ENCODE measurements at regions not wholly inside any gene's neighbourhood (a gene's known extent, or its start where the extent isn't known, plus 50 kb on each side); places are given as distances from the start of the nearest gene placed in this dataset.

DNA sequence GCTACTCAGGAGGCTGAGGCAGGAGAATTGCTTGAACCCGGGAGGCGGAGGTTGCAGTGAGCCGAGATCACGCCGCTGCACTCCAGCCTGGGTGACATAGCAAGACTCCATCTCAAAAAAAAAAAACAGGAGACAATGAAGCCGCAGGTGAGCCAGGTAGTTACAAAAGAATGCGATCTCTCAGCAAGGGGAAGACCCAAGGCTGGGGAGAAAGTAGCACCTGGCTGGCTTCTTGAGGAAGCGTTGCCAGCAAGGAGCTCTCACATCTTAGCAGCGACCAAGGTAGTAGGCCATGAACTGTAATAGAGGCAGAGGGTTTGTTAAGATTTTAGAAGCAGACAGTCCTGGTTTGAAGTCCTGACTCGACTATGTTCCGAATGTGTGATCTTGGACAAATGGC lies 175.0 kb downstream of the AIPL1 start:
- no peak for DNase-seq (ENCODE audit: low spot score)
- Histone ChIP-seq H3K4ac (ENCODE audit: low read length) (no peak overlapping the region), H3K36me3 (replicated peaks in 1 of 2; ENCODE audit: control insufficient read depth in 2 of 2, insufficient read depth in 2 of 2, low read length in 2 of 2) (no peaks in the 10 kb centered on the region), H4K91ac (ENCODE audit: low read depth, low read length, poor library complexity) (no peak overlapping the region), H3K9ac (ENCODE audit: low read depth, low read length, poor library complexity) (no peak overlapping the region), H3K27me3 (ENCODE audit: control insufficient read depth in 3 of 3, insufficient read depth in 3 of 3, low read depth in 1 of 3, low read length in 3 of 3) (no peaks in the 10 kb centered on the region), H3K18ac (ENCODE audit: low read length) (no peak overlapping the region), H3K23ac (ENCODE audit: low read depth, low read length, poor library complexity) (no peak overlapping the region), H3K79me1 (ENCODE audit: low read depth, low read length) (no peaks in the 10 kb centered on the region), H3K4me1 (ENCODE audit: control insufficient read depth in 2 of 2, insufficient read depth in 1 of 2, low read depth in 1 of 2, low read length in 2 of 2) (peaks cover 20 to 22% of the 10 kb centered on the region in 2 donors), H2BK120ac (ENCODE audit: low read depth, low read length) (no peak overlapping the region), H3K14ac (ENCODE audit: low read length) (no peak overlapping the region), H2AFZ (ENCODE audit: low read length) (no peak overlapping the region), H2AK5ac (ENCODE audit: low read depth, low read length) (no peak overlapping the region), H2BK15ac (ENCODE audit: low read length) (no peak overlapping the region), H3K27ac (replicated peaks; ENCODE audit: low read length) (no peak overlapping the region), H3K9me3 (replicated peaks in 1 of 2; ENCODE audit: control insufficient read depth in 2 of 2, insufficient read depth in 1 of 2, low read depth in 1 of 2, low read length in 2 of 2) (no peaks in the 10 kb centered on the region), H2BK12ac (ENCODE audit: low read length) (no peak overlapping the region), H3K4me3 (ENCODE audit: low read length in 2 of 2) (no peak overlapping the region), H4K8ac (ENCODE audit: low read depth, low read length) (no peak overlapping the region), H2BK5ac (ENCODE audit: low read length) (no peak overlapping the region), H3K4me2 (ENCODE audit: insufficient read depth, low read length, poor library complexity, severe bottlenecking) (no peak overlapping the region)
- no CpG with 5 or more reads among the region's 11 CpGs for WGBS, 2 donors (ENCODE audit: extremely low coverage in 2 of 2, insufficient read length in 2 of 2, insufficient replicate concordance in 1 of 2)

DNA sequence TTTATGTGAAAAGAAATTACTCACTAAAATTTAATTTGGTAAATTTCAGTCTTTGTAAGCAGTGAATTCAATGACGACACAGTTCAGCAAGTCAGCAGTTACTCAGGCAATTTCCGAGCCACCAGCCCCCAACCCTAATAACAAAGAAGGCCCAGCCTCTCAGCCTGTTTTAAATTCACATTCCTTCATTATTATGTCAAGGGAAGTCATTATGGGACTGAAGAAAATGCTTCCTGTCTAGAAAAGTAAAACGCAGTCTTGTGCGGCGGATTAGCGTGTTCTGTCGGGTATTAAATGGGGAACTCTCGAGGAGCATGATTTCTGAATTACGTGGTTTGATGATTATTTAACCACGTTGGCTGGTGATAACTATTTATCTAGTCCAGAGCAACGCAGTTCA lies 177.6 kb downstream of the AIPL1 start:
- no peak overlapping the region for H2AK5ac ChIP-seq (ENCODE audit: low read depth, low read length)
- WGBS, 2 donors (ENCODE audit: extremely low coverage in 2 of 2, insufficient read length in 2 of 2, insufficient replicate concordance in 1 of 2): no CpG with 5 or more reads among the region's 11 CpGs
- no peaks in the 10 kb centered on the region for H3K27me3 ChIP-seq (ENCODE audit: control insufficient read depth in 3 of 3, insufficient read depth in 3 of 3, low read depth in 1 of 3, low read length in 3 of 3)
- no peak overlapping the region for H3K23ac ChIP-seq (ENCODE audit: low read depth, low read length, poor library complexity)
- no peak overlapping the region for H4K91ac ChIP-seq (ENCODE audit: low read depth, low read length, poor library complexity)
- no peak overlapping the region for H4K8ac ChIP-seq (ENCODE audit: low read depth, low read length)
- H3K9ac ChIP-seq (ENCODE audit: low read depth, low read length, poor library complexity): no peak overlapping the region
- H2BK5ac ChIP-seq (ENCODE audit: low read length): peak overlapping the region; percentile 21
- H3K4me1 ChIP-seq (ENCODE audit: control insufficient read depth in 2 of 2, insufficient read depth in 1 of 2, low read depth in 1 of 2, low read length in 2 of 2): peaks cover 19 to 21% of the 10 kb centered on the region in 2 donors
- no peaks in the 10 kb centered on the region for H3K9me3 ChIP-seq (replicated peaks in 1 of 2; ENCODE audit: control insufficient read depth in 2 of 2, insufficient read depth in 1 of 2, low read depth in 1 of 2, low read length in 2 of 2)
- no peak overlapping the region for H3K4me2 ChIP-seq (ENCODE audit: insufficient read depth, low read length, poor library complexity, severe bottlenecking)
- peak overlapping the region in 1 of 2 donors; percentile 35 for H3K4me3 ChIP-seq (ENCODE audit: low read length in 2 of 2)
- no peak overlapping the region for H3K4ac ChIP-seq (ENCODE audit: low read length)
- peak overlapping the region; percentile 12 for H3K18ac ChIP-seq (ENCODE audit: low read length)
- H3K79me1 ChIP-seq (ENCODE audit: low read depth, low read length): no peaks in the 10 kb centered on the region
- H2BK120ac ChIP-seq (ENCODE audit: low read depth, low read length): peak overlapping the region; percentile 17
- H3K27ac ChIP-seq (replicated peaks; ENCODE audit: low read length): peak overlapping the region; percentile 77
- no peak overlapping the region for H2BK15ac ChIP-seq (ENCODE audit: low read length)
- no peaks in the 10 kb centered on the region for H3K36me3 ChIP-seq (replicated peaks in 1 of 2; ENCODE audit: control insufficient read depth in 2 of 2, insufficient read depth in 2 of 2, low read length in 2 of 2)
- H2AFZ ChIP-seq (ENCODE audit: low read length): peak overlapping the region; percentile 75
- peak; percentile 48 for DNase-seq (ENCODE audit: low spot score)
- H2BK12ac ChIP-seq (ENCODE audit: low read length): no peak overlapping the region
- no peak overlapping the region for H3K14ac ChIP-seq (ENCODE audit: low read length)

GRCh38 chr17:6255322-6255721 lies 179.6 kb downstream of the AIPL1 start:
- no peaks in the 10 kb centered on the region for H3K79me1 ChIP-seq (ENCODE audit: low read depth, low read length)
- H3K4ac ChIP-seq (ENCODE audit: low read length): no peak overlapping the region
- H2BK120ac ChIP-seq (ENCODE audit: low read depth, low read length): no peak overlapping the region
- H3K4me2 ChIP-seq (ENCODE audit: insufficient read depth, low read length, poor library complexity, severe bottlenecking): no peak overlapping the region
- no peak for DNase-seq (ENCODE audit: low spot score)
- H3K4me1 ChIP-seq (ENCODE audit: control insufficient read depth in 2 of 2, insufficient read depth in 1 of 2, low read depth in 1 of 2, low read length in 2 of 2): peaks cover 11 to 14% of the 10 kb centered on the region in 2 donors
- no peak overlapping the region for H3K4me3 ChIP-seq (ENCODE audit: low read length in 2 of 2)
- H3K27me3 ChIP-seq (ENCODE audit: control insufficient read depth in 3 of 3, insufficient read depth in 3 of 3, low read depth in 1 of 3, low read length in 3 of 3): no peaks in the 10 kb centered on the region
- H3K9ac ChIP-seq (ENCODE audit: low read depth, low read length, poor library complexity): no peak overlapping the region
- H3K18ac ChIP-seq (ENCODE audit: low read length): no peak overlapping the region
- no peak overlapping the region for H3K14ac ChIP-seq (ENCODE audit: low read length)
- no peak overlapping the region for H2AFZ ChIP-seq (ENCODE audit: low read length)
- no peak overlapping the region for H3K27ac ChIP-seq (replicated peaks; ENCODE audit: low read length)
- H4K8ac ChIP-seq (ENCODE audit: low read depth, low read length): no peak overlapping the region
- no peak overlapping the region for H2BK12ac ChIP-seq (ENCODE audit: low read length)
- H2BK15ac ChIP-seq (ENCODE audit: low read length): no peak overlapping the region
- no peak overlapping the region for H2BK5ac ChIP-seq (ENCODE audit: low read length)
- H4K91ac ChIP-seq (ENCODE audit: low read depth, low read length, poor library complexity): no peak overlapping the region
- no peak overlapping the region for H2AK5ac ChIP-seq (ENCODE audit: low read depth, low read length)
- no peaks in the 10 kb centered on the region for H3K36me3 ChIP-seq (replicated peaks in 1 of 2; ENCODE audit: control insufficient read depth in 2 of 2, insufficient read depth in 2 of 2, low read length in 2 of 2)
- no peaks in the 10 kb centered on the region for H3K9me3 ChIP-seq (replicated peaks in 1 of 2; ENCODE audit: control insufficient read depth in 2 of 2, insufficient read depth in 1 of 2, low read depth in 1 of 2, low read length in 2 of 2)
- no peak overlapping the region for H3K23ac ChIP-seq (ENCODE audit: low read depth, low read length, poor library complexity)

- Histone ChIP-seq H3K4me2 (ENCODE audit: insufficient read depth, low read length, poor library complexity, severe bottlenecking) (no peak overlapping the region), H2AFZ (ENCODE audit: low read length) (peak overlapping the region; percentile 12), H3K79me1 (ENCODE audit: low read depth, low read length) (no peaks in the 10 kb centered on the region), H2BK12ac (ENCODE audit: low read length) (no peak overlapping the region), H3K14ac (ENCODE audit: low read length) (no peak overlapping the region), H3K4ac (ENCODE audit: low read length) (no peak overlapping the region), H3K27ac (replicated peaks; ENCODE audit: low read length) (no peak overlapping the region), H3K23ac (ENCODE audit: low read depth, low read length, poor library complexity) (no peak overlapping the region), H3K9ac (ENCODE audit: low read depth, low read length, poor library complexity) (no peak overlapping the region), H3K4me1 (ENCODE audit: control insufficient read depth in 2 of 2, insufficient read depth in 1 of 2, low read depth in 1 of 2, low read length in 2 of 2) (peaks cover 16 to 20% of the 10 kb centered on the region in 2 donors), H2AK5ac (ENCODE audit: low read depth, low read length) (no peak overlapping the region), H4K8ac (ENCODE audit: low read depth, low read length) (no peak overlapping the region), H3K36me3 (replicated peaks in 1 of 2; ENCODE audit: control insufficient read depth in 2 of 2, insufficient read depth in 2 of 2, low read length in 2 of 2) (no peaks in the 10 kb centered on the region), H3K18ac (ENCODE audit: low read length) (no peak overlapping the region), H2BK120ac (ENCODE audit: low read depth, low read length) (no peak overlapping the region), H3K27me3 (ENCODE audit: control insufficient read depth in 3 of 3, insufficient read depth in 3 of 3, low read depth in 1 of 3, low read length in 3 of 3) (no peaks in the 10 kb centered on the region), H3K4me3 (ENCODE audit: low read length in 2 of 2) (no peak overlapping the region), H2BK5ac (ENCODE audit: low read length) (no peak overlapping the region), H2BK15ac (ENCODE audit: low read length) (no peak overlapping the region), H3K9me3 (replicated peaks in 1 of 2; ENCODE audit: control insufficient read depth in 2 of 2, insufficient read depth in 1 of 2, low read depth in 1 of 2, low read length in 2 of 2) (no peaks in the 10 kb centered on the region), H4K91ac (ENCODE audit: low read depth, low read length, poor library complexity) (no peak overlapping the region)
- WGBS, 2 donors (ENCODE audit: extremely low coverage in 2 of 2, insufficient read length in 2 of 2, insufficient replicate concordance in 1 of 2): no CpG with 5 or more reads among the region's 5 CpGs
- no peak for DNase-seq (ENCODE audit: low spot score)
Measured at GRCh38 chr17:6254036-6254435, 180.9 kb downstream of the AIPL1 start.
